ENCODE measurements at regions not wholly inside any gene's neighbourhood (a gene's known extent, or its start where the extent isn't known, plus 50 kb on each side); places are given as distances from the start of the nearest gene placed in this dataset.

- no peaks in the 10 kb centered on the region for H3K36me3 ChIP-seq
- ATAC-seq (no peak), FAIRE-seq (no peak), DNase-seq (no peak)
- no peak for TF ChIP-seq CTCF (IDR thresholded peaks at IDR 0.05)
- 49 to 61% methylated on average over 1 of the region's 1 CpG for WGBS, 2 donors
- H3K4me1 ChIP-seq: no peaks in the 10 kb centered on the region
- no peaks in the 10 kb centered on the region for H3K9me3 ChIP-seq
- no peak overlapping the region for H3K4me3 ChIP-seq
- no peaks in the 10 kb centered on the region for H3K27me3 ChIP-seq
- intact Hi-C loops (cut with DNase I): no loop called here
- H3K27ac ChIP-seq: no peak overlapping the region
These were observed 458.1 kb downstream of the HTR7 start for GRCh38 chr10:90399782-90400181.

DNA sequence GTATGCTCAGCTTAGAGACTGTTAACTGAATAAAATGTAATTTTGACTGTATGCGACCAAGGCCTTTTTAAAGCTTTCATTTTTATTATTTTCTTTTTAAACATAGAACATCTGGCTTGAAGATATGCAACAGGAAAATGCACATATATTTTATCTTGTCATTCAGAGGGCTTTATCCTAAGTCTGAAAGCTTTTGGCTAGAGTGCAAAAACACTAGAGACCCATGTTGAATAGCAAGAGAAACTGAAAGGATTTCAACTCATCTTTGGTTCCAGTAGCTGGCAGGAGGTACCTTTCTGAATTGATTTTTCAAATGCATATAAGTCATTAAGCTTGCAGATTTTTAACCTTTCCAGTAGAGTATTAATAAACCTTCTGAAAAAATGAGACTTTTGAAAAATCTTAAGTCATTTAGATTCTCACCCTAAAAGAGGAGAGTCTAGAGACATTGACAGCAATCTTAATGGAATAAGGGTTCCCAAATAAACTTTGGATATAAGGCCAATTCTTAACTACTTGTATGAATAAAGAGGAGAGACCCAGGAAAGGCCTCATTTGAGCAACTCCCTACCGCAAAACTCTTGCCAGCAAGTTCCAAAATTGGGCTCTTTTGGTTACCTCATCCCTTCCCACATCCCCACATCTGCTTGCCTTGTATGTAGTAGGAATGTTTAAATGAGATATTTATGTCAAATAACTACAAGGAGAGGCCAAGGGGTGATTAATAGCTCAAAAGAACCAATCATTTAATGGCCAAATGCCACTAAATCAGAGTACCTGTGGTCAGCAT, 454.4 kb downstream of the HTR7 start:
- DNase-seq (no peak), ATAC-seq (no peak), FAIRE-seq (no peak)
- Histone ChIP-seq H3K27me3 (no peaks in the 10 kb centered on the region), H3K27ac (no peak overlapping the region), H3K4me3 (no peak overlapping the region), H3K4me1 (no peaks in the 10 kb centered on the region), H3K36me3 (no peaks in the 10 kb centered on the region), H3K9me3 (no peaks in the 10 kb centered on the region)
- 86 to 93% methylated on average over 2 of the region's 2 CpGs for WGBS, 2 donors
- intact Hi-C loops (cut with DNase I): no loop called here
- no peak for TF ChIP-seq CTCF (IDR thresholded peaks at IDR 0.05)

DNA sequence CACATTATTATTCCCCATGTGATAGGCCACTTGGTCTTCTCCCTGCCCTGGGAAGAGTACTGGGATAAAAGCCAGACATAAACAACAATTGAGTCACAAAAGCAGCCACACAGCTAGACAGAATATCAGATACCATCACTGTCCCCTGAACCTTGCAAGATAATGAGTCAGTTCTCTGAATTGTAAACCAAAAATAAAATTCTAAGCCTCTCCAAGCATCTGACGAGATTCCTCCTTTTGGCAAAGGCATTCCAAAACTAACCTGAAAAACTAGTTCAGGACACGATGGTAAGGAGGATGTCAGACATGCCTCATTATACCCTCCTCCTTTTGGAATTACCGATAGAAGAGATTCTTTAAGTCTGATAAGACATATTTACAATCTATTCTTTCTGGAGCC, 450.7 kb downstream of the HTR7 start:
- Histone ChIP-seq H3K4me1 (no peaks in the 10 kb centered on the region), H3K4me3 (no peak overlapping the region), H3K27ac (no peak overlapping the region), H3K9me3 (no peaks in the 10 kb centered on the region), H3K27me3 (no peaks in the 10 kb centered on the region), H3K36me3 (no peaks in the 10 kb centered on the region)
- WGBS, 2 donors: 15 to 17% methylated on average over 3 of the region's 3 CpGs
- no peak for TF ChIP-seq CTCF (IDR thresholded peaks at IDR 0.05)
- DNase-seq (no peak), ATAC-seq (no peak), FAIRE-seq (no peak)
- intact Hi-C loops (cut with DNase I): no loop called here

- intact Hi-C loops (cut with DNase I): no loop called here
- WGBS, 2 donors: 32 to 39% methylated on average over 2 of the region's 2 CpGs
- DNase-seq: no peak
- TF ChIP-seq CTCF (IDR thresholded peaks at IDR 0.05): no peak
- H3K4me3 ChIP-seq: no peak overlapping the region
- no peak for ATAC-seq
- FAIRE-seq: no peak
- H3K27me3 ChIP-seq: no peaks in the 10 kb centered on the region
- no peaks in the 10 kb centered on the region for H3K9me3 ChIP-seq
- H3K27ac ChIP-seq: no peak overlapping the region
- no peaks in the 10 kb centered on the region for H3K4me1 ChIP-seq
- no peaks in the 10 kb centered on the region for H3K36me3 ChIP-seq
These were observed 450.0 kb downstream of the HTR7 start for GRCh38 chr10:90407851-90408250.

DNA sequence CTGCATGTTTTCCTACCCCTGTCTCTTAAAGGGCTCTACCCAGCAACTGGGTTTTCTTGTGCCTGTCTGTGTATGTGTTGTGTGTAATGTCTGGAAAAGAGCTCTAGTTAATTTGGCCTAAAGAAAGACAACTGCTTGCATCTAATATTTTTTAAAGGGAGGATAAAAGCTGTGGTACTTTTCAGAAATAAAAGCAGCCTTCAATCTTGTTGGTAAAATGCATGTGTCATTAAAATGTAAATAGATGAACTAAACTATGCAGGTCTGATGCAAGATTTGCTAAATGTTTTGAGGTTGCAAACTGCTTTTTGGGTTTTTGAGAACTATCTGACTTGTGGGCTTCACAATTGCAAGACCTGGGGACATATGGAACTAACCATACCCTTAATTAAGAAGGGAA, 445.3 kb downstream of the HTR7 start:
- no peak for FAIRE-seq
- ATAC-seq: no peak
- Histone ChIP-seq H3K4me3 (no peak overlapping the region), H3K9me3 (no peaks in the 10 kb centered on the region), H3K27me3 (no peaks in the 10 kb centered on the region), H3K27ac (no peak overlapping the region), H3K36me3 (no peaks in the 10 kb centered on the region), H3K4me1 (no peaks in the 10 kb centered on the region)
- no peak for TF ChIP-seq CTCF (IDR thresholded peaks at IDR 0.05)
- intact Hi-C loops (cut with DNase I): no loop called here
- DNase-seq: no peak
